Esophagus muscularis mucosa (tissue), 4 donors: ENCODE measurements at regions not wholly inside any gene's neighbourhood (a gene's known extent, or its start where the extent isn't known, plus 50 kb on each side); places are given as distances from the start of the nearest gene placed in this dataset.

Source experiments
- CTCF ChIP-seq, 3 experiments: fragments of 200-600 bp in 2 of 3; fragments of 450-650 bp in 1 of 3; sonication (generic) in 2 of 3; IDR thresholded peaks; one replicate each; pipeline ENCODE4 v1.5.1; 2017 to 2019; ENCODE audit warnings: antibody characterized with exemption in 3 of 3, mild to moderate bottlenecking in 2 of 3, moderate library complexity in 1 of 3
- EP300 ChIP-seq: sonication (generic); formaldehyde crosslinking; IDR thresholded peaks from one replicate; pipeline ENCODE4 v1.6.1; 2017; ENCODE audit warnings: antibody characterized with exemption
- POLR2A ChIP-seq: fragments of 450-650 bp; IDR thresholded peaks from one replicate; pipeline ENCODE4 v1.6.1; 2017; ENCODE audit warnings: antibody characterized with exemption, moderate library complexity, mild to moderate bottlenecking, low read depth
- POLR2AphosphoS5 ChIP-seq, 2 donors: sonication (generic); formaldehyde crosslinking; IDR thresholded peaks; one replicate each; pipeline ENCODE4 v1.6.1; 2017; ENCODE audit warnings: antibody characterized with exemption in 2 of 2

GRCh38 chr14:40467969-40468368, 1035.7 kb upstream of the FBXO33 start:
- TF ChIP-seq CTCF (IDR thresholded peaks at IDR 0.05) (no peak), POLR2A (no peak), POLR2AphosphoS5 (IDR thresholded peaks at IDR 0.05) (no peak), EP300 (no peak)
